ENCODE measurements at regions not wholly inside any gene's neighbourhood (a gene's known extent, or its start where the extent isn't known, plus 50 kb on each side); places are given as distances from the start of the nearest gene placed in this dataset.

GRCh38 chr2:12842917-12843316 is 126.2 kb downstream of the TRIB2 start:
- TF ChIP-seq, protein P1, sequence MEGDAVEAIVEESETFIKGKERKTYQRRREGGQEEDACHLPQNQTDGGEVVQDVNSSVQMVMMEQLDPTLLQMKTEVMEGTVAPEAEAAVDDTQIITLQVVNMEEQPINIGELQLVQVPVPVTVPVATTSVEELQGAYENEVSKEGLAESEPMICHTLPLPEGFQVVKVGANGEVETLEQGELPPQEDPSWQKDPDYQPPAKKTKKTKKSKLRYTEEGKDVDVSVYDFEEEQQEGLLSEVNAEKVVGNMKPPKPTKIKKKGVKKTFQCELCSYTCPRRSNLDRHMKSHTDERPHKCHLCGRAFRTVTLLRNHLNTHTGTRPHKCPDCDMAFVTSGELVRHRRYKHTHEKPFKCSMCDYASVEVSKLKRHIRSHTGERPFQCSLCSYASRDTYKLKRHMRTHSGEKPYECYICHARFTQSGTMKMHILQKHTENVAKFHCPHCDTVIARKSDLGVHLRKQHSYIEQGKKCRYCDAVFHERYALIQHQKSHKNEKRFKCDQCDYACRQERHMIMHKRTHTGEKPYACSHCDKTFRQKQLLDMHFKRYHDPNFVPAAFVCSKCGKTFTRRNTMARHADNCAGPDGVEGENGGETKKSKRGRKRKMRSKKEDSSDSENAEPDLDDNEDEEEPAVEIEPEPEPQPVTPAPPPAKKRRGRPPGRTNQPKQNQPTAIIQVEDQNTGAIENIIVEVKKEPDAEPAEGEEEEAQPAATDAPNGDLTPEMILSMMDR (IDR thresholded peaks at IDR 0.05; ENCODE audit: insufficient read depth, low read length), result no peak
- TF ChIP-seq POLR2AphosphoS5 (IDR thresholded peaks at IDR 0.05; ENCODE audit: low read depth) (no peak), GABPA (IDR thresholded peaks at IDR 0.05; ENCODE audit: low read depth) (no peak), SPI1 (IDR thresholded peaks at IDR 0.05; ENCODE audit: borderline replicate concordance, low read depth) (no peak)
- TF ChIP-seq, protein P2, sequence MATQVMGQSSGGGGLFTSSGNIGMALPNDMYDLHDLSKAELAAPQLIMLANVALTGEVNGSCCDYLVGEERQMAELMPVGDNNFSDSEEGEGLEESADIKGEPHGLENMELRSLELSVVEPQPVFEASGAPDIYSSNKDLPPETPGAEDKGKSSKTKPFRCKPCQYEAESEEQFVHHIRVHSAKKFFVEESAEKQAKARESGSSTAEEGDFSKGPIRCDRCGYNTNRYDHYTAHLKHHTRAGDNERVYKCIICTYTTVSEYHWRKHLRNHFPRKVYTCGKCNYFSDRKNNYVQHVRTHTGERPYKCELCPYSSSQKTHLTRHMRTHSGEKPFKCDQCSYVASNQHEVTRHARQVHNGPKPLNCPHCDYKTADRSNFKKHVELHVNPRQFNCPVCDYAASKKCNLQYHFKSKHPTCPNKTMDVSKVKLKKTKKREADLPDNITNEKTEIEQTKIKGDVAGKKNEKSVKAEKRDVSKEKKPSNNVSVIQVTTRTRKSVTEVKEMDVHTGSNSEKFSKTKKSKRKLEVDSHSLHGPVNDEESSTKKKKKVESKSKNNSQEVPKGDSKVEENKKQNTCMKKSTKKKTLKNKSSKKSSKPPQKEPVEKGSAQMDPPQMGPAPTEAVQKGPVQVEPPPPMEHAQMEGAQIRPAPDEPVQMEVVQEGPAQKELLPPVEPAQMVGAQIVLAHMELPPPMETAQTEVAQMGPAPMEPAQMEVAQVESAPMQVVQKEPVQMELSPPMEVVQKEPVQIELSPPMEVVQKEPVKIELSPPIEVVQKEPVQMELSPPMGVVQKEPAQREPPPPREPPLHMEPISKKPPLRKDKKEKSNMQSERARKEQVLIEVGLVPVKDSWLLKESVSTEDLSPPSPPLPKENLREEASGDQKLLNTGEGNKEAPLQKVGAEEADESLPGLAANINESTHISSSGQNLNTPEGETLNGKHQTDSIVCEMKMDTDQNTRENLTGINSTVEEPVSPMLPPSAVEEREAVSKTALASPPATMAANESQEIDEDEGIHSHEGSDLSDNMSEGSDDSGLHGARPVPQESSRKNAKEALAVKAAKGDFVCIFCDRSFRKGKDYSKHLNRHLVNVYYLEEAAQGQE (IDR thresholded peaks at IDR 0.05; ENCODE audit: insufficient replicate concordance, low read depth), result no peak
